ENCODE measurements at regions not wholly inside any gene's neighbourhood (a gene's known extent, or its start where the extent isn't known, plus 50 kb on each side); places are given as distances from the start of the nearest gene placed in this dataset.

- Histone ChIP-seq H3K36me3 (no peaks in the 10 kb centered on the region), H3K9me3 (ENCODE audit: severe bottlenecking) (no peaks in the 10 kb centered on the region), H3K27ac (no peak overlapping the region), H3K4me3 (ENCODE audit: low read depth, low read length) (no peak overlapping the region), H3K27me3 (ENCODE audit: insufficient read depth, low read depth, severe bottlenecking) (no peaks in the 10 kb centered on the region)
- no peak for TF ChIP-seq CTCF (IDR thresholded peaks at IDR 0.05; ENCODE audit: low read depth, low read length)
- DNase-seq, result no peak
These were observed 722.5 kb upstream of the CHD1 start for GRCh38 chr5:99651298-99651697.

GRCh38 chr5:99646011-99646647 is 717.3 kb upstream of the CHD1 start:
- H3K27ac ChIP-seq, result no peak overlapping the region

GRCh38 chr5:99644822-99645221 is 716.0 kb upstream of the CHD1 start:
- Histone ChIP-seq H3K4me3 (ENCODE audit: low read depth, low read length) (no peak overlapping the region), H3K9me3 (ENCODE audit: severe bottlenecking) (no peaks in the 10 kb centered on the region), H3K36me3 (no peaks in the 10 kb centered on the region), H3K27ac (no peak overlapping the region), H3K27me3 (ENCODE audit: insufficient read depth, low read depth, severe bottlenecking) (no peaks in the 10 kb centered on the region)
- TF ChIP-seq CTCF (IDR thresholded peaks at IDR 0.05; ENCODE audit: low read depth, low read length), result no peak
- DNase-seq, result no peak

More at GRCh38 chr5:99646011-99646647, 717.3 kb upstream of the CHD1 start:
- DNase-seq, result no peak
- Histone ChIP-seq H3K4me3 (ENCODE audit: low read depth, low read length) (no peak overlapping the region), H3K9me3 (ENCODE audit: severe bottlenecking) (no peaks in the 10 kb centered on the region), H3K36me3 (no peaks in the 10 kb centered on the region), H3K27me3 (ENCODE audit: insufficient read depth, low read depth, severe bottlenecking) (no peaks in the 10 kb centered on the region)
- TF ChIP-seq CTCF (IDR thresholded peaks at IDR 0.05; ENCODE audit: low read depth, low read length), result no peak

- H3K27ac ChIP-seq, result no peak overlapping the region
These were observed 711.8 kb upstream of the CHD1 start for GRCh38 chr5:99640646-99641045.

GRCh38 chr5:99639905-99640304 is 711.1 kb upstream of the CHD1 start:
- Histone ChIP-seq H3K27ac (no peak overlapping the region), H3K27me3 (ENCODE audit: insufficient read depth, low read depth, severe bottlenecking) (no peaks in the 10 kb centered on the region), H3K36me3 (no peaks in the 10 kb centered on the region), H3K9me3 (ENCODE audit: severe bottlenecking) (no peaks in the 10 kb centered on the region), H3K4me3 (ENCODE audit: low read depth, low read length) (no peak overlapping the region)
- no peak for DNase-seq
- TF ChIP-seq CTCF (IDR thresholded peaks at IDR 0.05; ENCODE audit: low read depth, low read length), result no peak

More at GRCh38 chr5:99640646-99641045, 711.8 kb upstream of the CHD1 start:
- Histone ChIP-seq H3K4me3 (ENCODE audit: low read depth, low read length) (no peak overlapping the region), H3K36me3 (no peaks in the 10 kb centered on the region), H3K27me3 (ENCODE audit: insufficient read depth, low read depth, severe bottlenecking) (no peaks in the 10 kb centered on the region), H3K9me3 (ENCODE audit: severe bottlenecking) (no peaks in the 10 kb centered on the region)
- no peak for TF ChIP-seq CTCF (IDR thresholded peaks at IDR 0.05; ENCODE audit: low read depth, low read length)
- DNase-seq, result no peak

- Histone ChIP-seq H3K27ac (no peak overlapping the region), H3K27me3 (ENCODE audit: insufficient read depth, low read depth, severe bottlenecking) (no peaks in the 10 kb centered on the region), H3K36me3 (no peaks in the 10 kb centered on the region), H3K9me3 (ENCODE audit: severe bottlenecking) (no peaks in the 10 kb centered on the region), H3K4me3 (ENCODE audit: low read depth, low read length) (no peak overlapping the region)
- no peak for DNase-seq
- no peak for TF ChIP-seq CTCF (IDR thresholded peaks at IDR 0.05; ENCODE audit: low read depth, low read length)
These were observed 707.9 kb upstream of the CHD1 start for GRCh38 chr5:99636663-99637062.

Data from WERI-Rb-1 (cell line).